ENCODE measurements at regions not wholly inside any gene's neighbourhood (a gene's known extent, or its start where the extent isn't known, plus 50 kb on each side); places are given as distances from the start of the nearest gene placed in this dataset.

DNA sequence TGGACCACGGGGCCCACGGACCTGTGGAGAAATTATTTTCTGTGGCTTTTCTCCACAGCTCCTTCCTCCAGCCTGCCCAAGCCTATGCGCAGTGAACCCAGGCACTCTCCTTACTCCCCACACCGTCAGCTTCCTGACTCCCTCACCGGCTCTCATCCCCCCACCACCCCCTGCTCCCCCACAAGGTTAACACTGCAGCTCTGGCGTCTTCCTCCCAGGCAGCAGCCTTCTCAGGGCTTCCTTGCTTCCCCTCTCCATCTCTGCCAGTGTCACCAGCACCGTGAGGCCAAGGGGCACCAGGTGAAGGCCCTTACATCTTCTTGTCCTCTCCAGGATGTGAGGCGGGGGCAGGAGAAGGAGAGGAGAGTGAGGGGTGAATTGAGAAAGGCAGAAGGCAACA is 168.3 kb upstream of the TLE3 start:
- H3K27me3 ChIP-seq (ENCODE audit: insufficient read depth, low read length): peaks cover 6% of the 10 kb centered on the region; the same call in 1 of the 2 replicates
- 84% methylated on average over 8 of the region's 8 CpGs for WGBS
- H3K9ac ChIP-seq (ENCODE audit: low read depth, low read length): no peak overlapping the region
- H3K4me3 ChIP-seq (ENCODE audit: low read length): no peak overlapping the region
- H3K4me1 ChIP-seq (ENCODE audit: insufficient read depth, low read length): peaks cover 10% of the 10 kb centered on the region; the same call in 1 of the 2 replicates
- no peaks in the 10 kb centered on the region for H3K9me3 ChIP-seq (ENCODE audit: insufficient read depth, low read depth, low read length)
- no peak overlapping the region for H3K27ac ChIP-seq (ENCODE audit: low read depth, low read length)
- H3K36me3 ChIP-seq (ENCODE audit: insufficient read depth, low read length): no peaks in the 10 kb centered on the region

DNA sequence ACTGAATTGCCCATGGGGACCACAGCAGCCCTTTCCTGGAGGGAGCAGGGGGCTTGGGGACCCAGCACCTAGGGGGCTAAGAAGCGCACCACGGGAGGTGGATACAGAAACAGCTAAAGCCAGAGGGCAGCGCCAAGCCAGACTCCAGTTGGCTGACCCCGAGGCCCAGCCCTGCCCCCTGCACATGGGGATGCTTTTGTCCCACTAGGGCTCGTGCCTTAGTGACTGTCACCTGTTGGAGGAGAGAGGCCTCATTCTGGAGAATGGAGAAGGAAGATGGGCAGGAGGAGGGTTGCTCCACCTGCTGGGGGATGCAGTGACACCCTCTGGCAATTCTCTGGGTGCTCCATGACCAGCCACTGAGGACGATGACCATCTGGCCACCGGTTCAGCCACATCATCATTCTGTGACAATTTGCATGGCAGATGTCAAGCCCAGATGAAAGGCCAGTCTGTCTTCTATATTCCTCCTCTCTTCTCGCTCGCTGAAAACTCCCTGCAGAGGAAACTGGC is 167.8 kb upstream of the TLE3 start:
- H3K27ac ChIP-seq (ENCODE audit: low read depth, low read length): no peak overlapping the region
- WGBS: 95% methylated on average over 9 of the region's 9 CpGs
- peaks cover 9% of the 10 kb centered on the region; the same call in 1 of the 2 replicates for H3K4me1 ChIP-seq (ENCODE audit: insufficient read depth, low read length)
- no peak overlapping the region for H3K9ac ChIP-seq (ENCODE audit: low read depth, low read length)
- H3K4me3 ChIP-seq (ENCODE audit: low read length): no peak overlapping the region
- H3K9me3 ChIP-seq (ENCODE audit: insufficient read depth, low read depth, low read length): no peaks in the 10 kb centered on the region
- peaks cover 6% of the 10 kb centered on the region; the same call in 1 of the 2 replicates for H3K27me3 ChIP-seq (ENCODE audit: insufficient read depth, low read length)
- H3K36me3 ChIP-seq (ENCODE audit: insufficient read depth, low read length): no peaks in the 10 kb centered on the region

DNA sequence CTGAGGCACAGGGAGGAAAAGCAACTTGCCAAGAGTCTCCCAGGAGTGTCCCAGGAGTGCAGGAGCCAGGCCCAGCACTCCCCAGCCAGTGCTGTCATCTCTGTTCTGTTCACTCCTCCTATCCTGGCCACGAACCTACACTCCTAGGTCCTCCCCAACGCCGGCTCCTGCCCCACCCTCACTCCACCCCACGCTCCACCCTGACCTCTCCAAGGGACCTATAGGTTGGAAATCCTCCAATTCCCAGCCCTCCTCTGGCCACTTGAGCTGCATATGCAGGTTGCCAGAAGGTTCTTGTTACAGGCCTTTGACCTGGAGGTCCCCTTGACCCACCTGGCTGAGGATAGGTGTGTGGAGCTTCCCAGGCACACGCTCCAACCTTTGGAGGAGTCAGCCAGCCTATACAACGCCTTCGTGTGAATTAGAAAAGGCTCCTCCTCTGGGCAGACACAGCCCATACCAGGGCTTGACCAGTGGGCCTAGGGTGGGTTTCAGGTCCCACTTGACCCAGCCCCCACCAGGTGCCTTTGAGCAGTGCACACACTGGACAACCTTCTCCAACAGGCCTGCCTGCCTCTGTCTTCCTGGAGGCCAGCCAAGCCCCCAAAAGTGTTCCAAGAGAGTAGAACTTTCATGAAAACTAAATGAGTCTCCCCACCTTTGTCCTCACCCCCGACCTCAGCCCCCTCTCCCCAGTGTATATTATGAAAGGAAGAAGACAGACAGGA is 167.2 kb upstream of the TLE3 start:
- Histone ChIP-seq H3K9ac (ENCODE audit: low read depth, low read length) (no peak overlapping the region), H3K27me3 (ENCODE audit: insufficient read depth, low read length) (peaks cover 6% of the 10 kb centered on the region; the same call in 1 of the 2 replicates), H3K27ac (ENCODE audit: low read depth, low read length) (no peak overlapping the region), H3K9me3 (ENCODE audit: insufficient read depth, low read depth, low read length) (no peaks in the 10 kb centered on the region), H3K4me1 (ENCODE audit: insufficient read depth, low read length) (peaks cover 9% of the 10 kb centered on the region; the same call in 1 of the 2 replicates), H3K36me3 (ENCODE audit: insufficient read depth, low read length) (no peaks in the 10 kb centered on the region), H3K4me3 (ENCODE audit: low read length) (no peak overlapping the region)
- 87% methylated on average over 7 of the region's 8 CpGs for WGBS

DNA sequence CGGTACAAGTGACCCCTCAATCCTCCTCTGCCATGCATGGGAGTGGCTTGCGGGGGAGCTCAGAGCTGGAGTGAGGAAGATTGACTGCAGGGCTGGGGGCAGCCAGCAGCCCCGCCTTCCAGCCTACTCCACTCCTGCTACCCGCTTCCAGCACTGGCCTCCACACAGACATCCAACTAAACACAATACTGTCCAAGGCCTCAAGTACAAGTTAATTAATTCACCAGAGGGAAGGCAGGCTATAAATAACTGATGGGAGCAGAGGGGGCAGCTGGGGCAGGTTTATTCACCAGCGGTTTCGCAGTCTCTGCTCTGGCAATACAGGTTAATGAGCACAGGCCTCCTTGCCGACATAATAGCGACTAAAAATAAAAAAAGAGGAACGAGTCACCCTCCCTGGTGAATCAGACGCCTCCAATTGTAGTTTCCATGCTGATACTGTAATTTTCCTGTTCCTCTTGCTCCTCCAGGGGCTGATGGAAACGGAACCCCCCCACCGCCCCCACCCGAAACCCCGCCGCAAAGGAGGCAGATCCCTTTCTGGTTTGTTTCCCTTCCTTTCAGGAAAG is 166.4 kb upstream of the TLE3 start:
- Histone ChIP-seq H3K27ac (ENCODE audit: low read depth, low read length) (no peak overlapping the region), H3K36me3 (ENCODE audit: insufficient read depth, low read length) (no peaks in the 10 kb centered on the region), H3K4me3 (ENCODE audit: low read length) (no peak overlapping the region), H3K9ac (ENCODE audit: low read depth, low read length) (no peak overlapping the region), H3K27me3 (ENCODE audit: insufficient read depth, low read length) (no peaks in the 10 kb centered on the region), H3K9me3 (ENCODE audit: insufficient read depth, low read depth, low read length) (no peaks in the 10 kb centered on the region), H3K4me1 (ENCODE audit: insufficient read depth, low read length) (peaks cover 9% of the 10 kb centered on the region; the same call in 1 of the 2 replicates)
- 64% methylated on average over 13 of the region's 15 CpGs for WGBS

DNA sequence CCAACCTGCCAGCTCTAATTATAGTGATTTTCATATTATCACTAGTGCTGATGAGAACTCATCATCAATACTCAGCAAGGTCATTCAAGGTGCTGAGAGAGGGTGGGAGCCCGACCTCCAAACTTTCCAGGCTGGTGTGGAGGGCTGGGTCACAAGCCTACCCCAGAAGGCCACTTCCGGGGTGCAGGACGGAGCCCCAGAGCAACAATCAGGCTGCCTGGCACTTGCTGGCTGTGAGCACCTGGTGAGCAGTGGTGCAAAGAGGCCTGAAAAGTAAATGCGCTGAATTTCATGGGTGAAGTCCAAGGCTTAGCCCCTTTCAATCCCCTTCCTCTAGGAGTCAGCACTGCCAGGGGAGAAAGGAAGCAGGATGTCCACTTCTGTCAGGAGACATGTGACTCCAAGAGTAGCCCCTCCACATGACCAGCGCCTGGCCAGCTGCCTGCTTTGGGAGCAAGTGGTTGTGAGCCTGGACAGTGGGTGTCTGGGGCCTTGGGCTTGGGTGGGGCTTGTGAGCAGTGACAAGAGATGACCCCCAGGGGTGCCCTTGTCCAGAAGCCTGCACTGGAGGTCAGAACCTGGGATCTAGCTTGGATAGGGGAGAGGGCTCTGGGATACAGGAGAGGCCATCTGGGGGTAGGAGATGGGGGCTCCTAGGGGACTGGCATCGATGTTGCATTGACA is 165.0 kb upstream of the TLE3 start:
- Histone ChIP-seq H3K27ac (ENCODE audit: low read depth, low read length) (no peak overlapping the region), H3K9ac (ENCODE audit: low read depth, low read length) (no peak overlapping the region), H3K27me3 (ENCODE audit: insufficient read depth, low read length) (no peaks in the 10 kb centered on the region), H3K4me1 (ENCODE audit: insufficient read depth, low read length) (peaks cover 9% of the 10 kb centered on the region; the same call in 1 of the 2 replicates), H3K36me3 (ENCODE audit: insufficient read depth, low read length) (no peaks in the 10 kb centered on the region), H3K4me3 (ENCODE audit: low read length) (no peak overlapping the region), H3K9me3 (ENCODE audit: insufficient read depth, low read depth, low read length) (no peaks in the 10 kb centered on the region)
- 93% methylated on average over 6 of the region's 6 CpGs for WGBS

DNA sequence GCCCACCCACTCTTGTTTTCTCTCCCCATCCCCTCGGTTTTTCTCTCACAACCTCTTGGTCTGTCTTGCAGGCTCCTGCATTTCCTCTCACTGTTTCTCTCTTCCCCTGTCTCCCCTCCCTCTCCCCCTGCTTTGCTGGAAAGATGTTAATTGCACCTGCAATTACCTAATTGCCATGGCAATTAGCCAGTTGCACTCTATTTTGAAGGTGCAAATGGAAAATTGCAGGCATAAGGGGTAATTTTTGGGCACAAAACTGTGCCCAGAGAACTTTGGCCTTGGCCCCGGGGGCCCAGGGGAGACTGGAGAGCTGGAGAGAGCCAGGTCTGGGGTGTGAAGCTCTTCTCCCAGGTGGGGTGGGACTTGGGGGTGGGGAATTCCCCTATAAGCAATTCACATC is 164.5 kb upstream of the TLE3 start:
- no peaks in the 10 kb centered on the region for H3K27me3 ChIP-seq (ENCODE audit: insufficient read depth, low read length)
- H3K9ac ChIP-seq (ENCODE audit: low read depth, low read length): no peak overlapping the region
- WGBS: 78% methylated on average over 2 of the region's 2 CpGs
- no peaks in the 10 kb centered on the region for H3K9me3 ChIP-seq (ENCODE audit: insufficient read depth, low read depth, low read length)
- H3K36me3 ChIP-seq (ENCODE audit: insufficient read depth, low read length): no peaks in the 10 kb centered on the region
- H3K4me3 ChIP-seq (ENCODE audit: low read length): no peak overlapping the region
- no peak overlapping the region for H3K27ac ChIP-seq (ENCODE audit: low read depth, low read length)
- peaks cover 9% of the 10 kb centered on the region; the same call in 1 of the 2 replicates for H3K4me1 ChIP-seq (ENCODE audit: insufficient read depth, low read length)

DNA sequence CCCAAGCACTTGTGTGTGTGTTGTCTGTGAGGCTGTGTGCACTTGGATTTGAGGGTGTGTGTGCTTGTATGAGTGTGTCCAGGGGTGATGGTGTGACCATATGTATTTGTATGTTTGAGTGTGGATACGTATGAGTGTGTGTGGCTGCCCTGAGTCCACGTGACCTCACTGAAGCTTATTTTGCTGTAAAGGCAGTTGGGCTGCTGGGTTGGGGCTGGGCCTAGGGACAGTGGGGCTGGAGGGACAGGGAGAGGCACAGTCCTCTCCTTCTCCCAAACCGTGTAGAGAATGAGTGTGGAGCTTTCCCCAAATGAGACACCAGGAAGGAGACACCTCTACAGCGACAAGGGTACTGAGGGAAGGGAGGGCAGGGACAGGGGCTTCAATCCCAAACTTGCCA is 163.4 kb upstream of the TLE3 start:
- peaks cover 9% of the 10 kb centered on the region; the same call in 1 of the 2 replicates for H3K4me1 ChIP-seq (ENCODE audit: insufficient read depth, low read length)
- H3K9me3 ChIP-seq (ENCODE audit: insufficient read depth, low read depth, low read length): no peaks in the 10 kb centered on the region
- no peak overlapping the region for H3K4me3 ChIP-seq (ENCODE audit: low read length)
- WGBS: 80% methylated on average over 4 of the region's 4 CpGs
- H3K9ac ChIP-seq (ENCODE audit: low read depth, low read length): no peak overlapping the region
- H3K27me3 ChIP-seq (ENCODE audit: insufficient read depth, low read length): no peaks in the 10 kb centered on the region
- no peak overlapping the region for H3K27ac ChIP-seq (ENCODE audit: low read depth, low read length)
- H3K36me3 ChIP-seq (ENCODE audit: insufficient read depth, low read length): no peaks in the 10 kb centered on the region

DNA sequence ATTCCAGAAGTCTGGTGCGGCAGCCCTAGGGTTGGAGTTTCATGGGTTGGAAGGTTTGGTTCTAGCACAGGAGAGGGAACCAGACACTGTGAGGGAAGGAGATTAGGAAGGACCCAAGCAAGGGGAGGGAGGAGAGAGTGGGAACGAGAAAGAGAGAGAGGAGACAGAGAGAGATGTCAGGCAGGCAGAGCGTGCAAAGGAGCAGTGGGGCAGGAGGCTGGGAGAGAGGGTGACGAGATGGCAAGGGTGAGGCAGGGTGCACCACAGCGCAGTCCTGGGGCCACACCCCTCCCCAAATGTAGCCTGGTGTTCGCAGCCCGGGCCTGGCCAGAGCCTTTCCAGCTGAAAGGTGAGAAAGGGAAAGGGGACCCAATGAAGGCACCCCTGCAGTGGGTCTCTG is 162.9 kb upstream of the TLE3 start:
- H3K36me3 ChIP-seq (ENCODE audit: insufficient read depth, low read length): no peaks in the 10 kb centered on the region
- H3K27ac ChIP-seq (ENCODE audit: low read depth, low read length): no peak overlapping the region
- 86% methylated on average over 7 of the region's 7 CpGs for WGBS
- no peak overlapping the region for H3K4me3 ChIP-seq (ENCODE audit: low read length)
- H3K9ac ChIP-seq (ENCODE audit: low read depth, low read length): no peak overlapping the region
- H3K27me3 ChIP-seq (ENCODE audit: insufficient read depth, low read length): no peaks in the 10 kb centered on the region
- H3K9me3 ChIP-seq (ENCODE audit: insufficient read depth, low read depth, low read length): no peaks in the 10 kb centered on the region
- H3K4me1 ChIP-seq (ENCODE audit: insufficient read depth, low read length): peaks cover 9% of the 10 kb centered on the region; the same call in 1 of the 2 replicates

DNA sequence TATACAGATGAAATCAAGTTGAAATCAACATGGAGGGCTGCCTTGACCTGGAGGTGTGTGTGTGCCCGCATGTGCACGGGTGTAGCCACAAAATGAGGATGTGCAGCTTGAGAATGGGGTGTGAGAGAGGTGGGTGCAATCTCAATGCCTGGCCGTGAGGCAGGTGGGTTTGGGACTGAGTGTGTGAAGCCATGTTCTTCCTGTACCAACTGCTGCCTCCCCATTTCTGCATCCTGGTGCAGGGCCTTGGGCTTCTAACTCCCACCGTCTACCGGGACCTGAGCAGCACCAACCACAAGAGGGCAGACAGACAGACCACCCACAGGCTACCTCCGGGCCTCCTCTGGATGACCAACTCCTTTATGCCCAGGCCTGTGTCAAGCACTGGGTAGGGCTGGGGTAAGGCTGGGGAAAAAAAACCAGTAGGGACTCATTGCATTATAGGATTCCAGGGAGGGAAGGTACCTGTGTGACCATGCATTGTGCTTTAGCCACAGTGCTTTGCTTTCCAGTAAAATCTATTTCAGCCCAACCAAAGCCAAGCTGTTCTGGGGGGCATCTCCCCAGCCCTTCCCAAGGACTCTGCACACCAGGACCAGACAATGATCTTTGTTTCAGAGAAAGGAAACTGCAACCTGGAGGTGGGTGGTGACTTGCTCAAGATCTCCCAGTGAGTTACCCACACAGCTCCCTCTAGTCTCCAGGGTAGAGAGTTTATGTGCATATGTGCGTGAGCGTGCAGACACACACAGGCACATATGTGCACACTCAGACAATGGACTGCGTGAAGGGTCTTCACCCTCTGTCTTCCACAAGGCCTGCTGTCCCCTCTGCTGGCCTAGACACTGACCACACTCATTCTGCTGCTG is 162.2 kb upstream of the TLE3 start:
- Histone ChIP-seq H3K27me3 (ENCODE audit: insufficient read depth, low read length) (no peaks in the 10 kb centered on the region), H3K27ac (ENCODE audit: low read depth, low read length) (no peak overlapping the region), H3K9ac (ENCODE audit: low read depth, low read length) (no peak overlapping the region), H3K4me3 (ENCODE audit: low read length) (no peak overlapping the region), H3K36me3 (ENCODE audit: insufficient read depth, low read length) (no peaks in the 10 kb centered on the region), H3K9me3 (ENCODE audit: insufficient read depth, low read depth, low read length) (no peaks in the 10 kb centered on the region), H3K4me1 (ENCODE audit: insufficient read depth, low read length) (peaks cover 9% of the 10 kb centered on the region; the same call in 1 of the 2 replicates)
- 77% methylated on average over 9 of the region's 9 CpGs for WGBS

DNA sequence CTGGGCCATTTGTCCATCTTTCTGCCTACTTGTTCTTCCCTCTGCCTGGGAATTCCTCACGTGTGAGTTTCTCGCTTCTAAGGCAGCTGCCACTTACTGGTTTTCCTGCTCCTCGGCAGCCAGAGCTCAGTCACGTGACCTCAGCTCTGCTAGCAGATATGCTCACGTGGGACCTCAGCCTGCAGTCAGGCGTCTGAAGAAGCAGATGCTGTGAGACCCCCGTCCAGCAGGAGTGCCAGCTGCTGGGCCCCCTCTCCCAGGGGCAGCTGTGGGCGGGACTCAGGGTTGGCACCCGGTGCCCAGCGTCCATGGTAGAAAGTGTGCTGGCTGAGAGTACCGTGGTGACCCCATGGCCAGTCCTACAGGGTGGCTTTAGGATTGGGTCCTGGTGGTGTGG is 161.3 kb upstream of the TLE3 start:
- no peak overlapping the region for H3K9ac ChIP-seq (ENCODE audit: low read depth, low read length)
- H3K4me1 ChIP-seq (ENCODE audit: insufficient read depth, low read length): peaks cover 7% of the 10 kb centered on the region; the same call in 1 of the 2 replicates
- no peaks in the 10 kb centered on the region for H3K9me3 ChIP-seq (ENCODE audit: insufficient read depth, low read depth, low read length)
- no peak overlapping the region for H3K27ac ChIP-seq (ENCODE audit: low read depth, low read length)
- no peak overlapping the region for H3K4me3 ChIP-seq (ENCODE audit: low read length)
- no peaks in the 10 kb centered on the region for H3K27me3 ChIP-seq (ENCODE audit: insufficient read depth, low read length)
- WGBS: 82% methylated on average over 11 of the region's 11 CpGs
- H3K36me3 ChIP-seq (ENCODE audit: insufficient read depth, low read length): no peaks in the 10 kb centered on the region
